ENCODE measurements at regions not wholly inside any gene's neighbourhood (a gene's known extent, or its start where the extent isn't known, plus 50 kb on each side); places are given as distances from the start of the nearest gene placed in this dataset.
"Not testable (repeated sequence)": the region's sequence is repeated elsewhere in the genome, so short reads cannot be mapped to it uniquely, and the experiment has no call there.

DNA sequence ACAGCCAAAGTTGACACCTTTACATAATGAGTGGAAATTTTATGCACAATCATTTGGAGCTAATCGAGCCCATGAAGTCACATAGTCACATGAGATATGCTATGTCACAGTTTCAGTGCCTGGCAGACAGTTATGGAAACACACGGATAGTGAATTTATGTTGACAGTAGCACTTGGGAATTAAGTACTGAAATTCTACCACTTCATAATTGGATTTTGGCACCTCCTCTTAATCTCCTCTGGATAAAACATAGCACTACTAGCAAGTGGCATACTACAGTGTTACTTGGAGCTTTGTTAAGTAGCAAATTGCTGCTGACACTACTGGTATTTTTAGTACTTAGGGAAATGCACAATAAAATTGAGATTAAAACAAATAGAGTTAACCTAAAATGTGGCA, 1679.4 kb downstream of the OTOL1 start:
- H3K9me3 Mint-ChIP-seq = peaks cover 0 to 7% of the 10 kb centered on the region in 2 experiments; a peak in 4 of 5 replicates

DNA sequence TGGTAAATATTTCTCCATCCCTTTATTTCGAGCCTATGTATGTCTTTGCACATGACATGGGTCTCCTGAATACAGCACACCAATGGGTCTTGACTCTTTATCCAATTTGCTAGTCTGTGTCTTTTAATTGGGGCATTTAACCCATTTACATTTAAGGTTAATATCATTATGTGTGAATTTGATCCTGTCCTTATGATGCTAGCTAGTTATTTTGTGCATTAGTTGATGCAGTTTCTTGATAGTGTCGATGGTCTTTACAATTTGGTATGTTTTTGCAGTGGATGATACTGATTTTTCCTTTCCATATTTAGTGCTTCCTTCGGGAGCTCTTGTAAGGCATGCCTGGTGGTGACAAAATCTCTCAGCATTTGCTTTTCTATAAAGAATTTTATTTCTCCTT, 1675.9 kb downstream of the OTOL1 start:
- H2BK5ac ChIP-seq (ENCODE audit: insufficient read length, low read length); H3K4me3 Mint-ChIP-seq; H4K5ac ChIP-seq (ENCODE audit: insufficient read length, low read depth, low read length); H2AK5ac ChIP-seq (ENCODE audit: insufficient read length, low read length); H3K79me1 ChIP-seq (ENCODE audit: insufficient read depth, low read depth, low read length, poor library complexity, severe bottlenecking); H3K36me3 Mint-ChIP-seq (ENCODE audit: insufficient read depth in 1 of 3, low read depth in 3 of 3); H3K18ac ChIP-seq (ENCODE audit: insufficient read length, low read depth, low read length); H3K4me1 ChIP-seq (ENCODE audit: insufficient read depth, low read length); H3K79me2 ChIP-seq (ENCODE audit: insufficient read depth, low read length); DNase-seq; H3K4me1 Mint-ChIP-seq; H2BK120ac ChIP-seq (ENCODE audit: low read depth, low read length, poor library complexity, severe bottlenecking); H3K14ac ChIP-seq (ENCODE audit: insufficient read depth, low read length); H3K27ac ChIP-seq (ENCODE audit: insufficient read length, low read depth, low read length); H3K4me2 ChIP-seq (ENCODE audit: insufficient read depth, insufficient read length, low read length); H2BK15ac ChIP-seq (ENCODE audit: low read depth, low read length); H3K27me3 ChIP-seq (ENCODE audit: insufficient read depth, low read length); H4K91ac ChIP-seq (ENCODE audit: insufficient read length, low read depth, low read length); H3K56ac ChIP-seq (ENCODE audit: insufficient read length, low read depth, low read length); H3K23me2 ChIP-seq (ENCODE audit: insufficient read length, low read depth, low read length, poor library complexity, severe bottlenecking); H2BK12ac ChIP-seq (ENCODE audit: insufficient read length, low read depth, low read length); H3K4ac ChIP-seq (ENCODE audit: low read depth, low read length); H3K27me3 Mint-ChIP-seq (ENCODE audit: low read depth); H2BK20ac ChIP-seq (ENCODE audit: low read depth, low read length, poor library complexity, severe bottlenecking); H3K27ac Mint-ChIP-seq; H3K9ac ChIP-seq (ENCODE audit: extremely low read depth, insufficient read length, low read length); H4K8ac ChIP-seq (replicated peaks; ENCODE audit: insufficient read length, low read depth, low read length); H3K9me3 ChIP-seq (ENCODE audit: control insufficient read depth, low read depth, low read length); H3T11ph ChIP-seq (ENCODE audit: low read length); H2AFZ ChIP-seq (ENCODE audit: low read length); H3K23ac ChIP-seq (ENCODE audit: insufficient read length, low read depth, low read length); H4K20me1 ChIP-seq (ENCODE audit: control insufficient read depth, insufficient read depth, insufficient read length): not testable (repeated sequence)
- WGBS (ENCODE audit: extremely low coverage, insufficient read length, low lambda C conversion rate) = no CpG with 5 or more reads among the region's 3 CpGs
- H3K9me3 Mint-ChIP-seq = peaks cover 0 to 10% of the 10 kb centered on the region in 2 experiments; a peak in 4 of 5 replicates

More for the DNA sequence above, 1679.4 kb downstream of the OTOL1 start:
- Histone ChIP-seq H2AFZ (ENCODE audit: low read length) (no peak overlapping the region), H2BK5ac (ENCODE audit: insufficient read length, low read length) (no peak overlapping the region), H2BK15ac (ENCODE audit: low read depth, low read length) (no peak overlapping the region), H4K91ac (ENCODE audit: insufficient read length, low read depth, low read length) (no peak overlapping the region), H4K8ac (replicated peaks; ENCODE audit: insufficient read length, low read depth, low read length) (no peak overlapping the region), H4K20me1 (ENCODE audit: control insufficient read depth, insufficient read depth, insufficient read length) (no peaks in the 10 kb centered on the region), H3K23ac (ENCODE audit: insufficient read length, low read depth, low read length) (no peak overlapping the region), H3K27ac (ENCODE audit: insufficient read length, low read depth, low read length) (no peak overlapping the region), H3K23me2 (ENCODE audit: insufficient read length, low read depth, low read length, poor library complexity, severe bottlenecking) (no peaks in the 10 kb centered on the region), H2AK5ac (ENCODE audit: insufficient read length, low read length) (no peak overlapping the region), H2BK120ac (ENCODE audit: low read depth, low read length, poor library complexity, severe bottlenecking) (no peak overlapping the region), H3K27me3 (ENCODE audit: insufficient read depth, low read length) (no peaks in the 10 kb centered on the region), H4K5ac (ENCODE audit: insufficient read length, low read depth, low read length) (no peak overlapping the region), H3T11ph (ENCODE audit: low read length) (no peak overlapping the region), H3K14ac (ENCODE audit: insufficient read depth, low read length) (no peak overlapping the region), H3K79me1 (ENCODE audit: insufficient read depth, low read depth, low read length, poor library complexity, severe bottlenecking) (no peaks in the 10 kb centered on the region), H3K9me3 (ENCODE audit: control insufficient read depth, low read depth, low read length) (no peaks in the 10 kb centered on the region), H2BK12ac (ENCODE audit: insufficient read length, low read depth, low read length) (no peak overlapping the region), H3K79me2 (ENCODE audit: insufficient read depth, low read length) (no peaks in the 10 kb centered on the region), H3K56ac (ENCODE audit: insufficient read length, low read depth, low read length) (no peak overlapping the region), H2BK20ac (ENCODE audit: low read depth, low read length, poor library complexity, severe bottlenecking) (no peak overlapping the region), H3K4me2 (ENCODE audit: insufficient read depth, insufficient read length, low read length) (no peak overlapping the region), H3K9ac (ENCODE audit: extremely low read depth, insufficient read length, low read length) (no peak overlapping the region), H3K4ac (ENCODE audit: low read depth, low read length) (no peak overlapping the region), H3K18ac (ENCODE audit: insufficient read length, low read depth, low read length) (no peak overlapping the region), H3K4me1 (ENCODE audit: insufficient read depth, low read length) (no peaks in the 10 kb centered on the region)
- H3K27ac Mint-ChIP-seq = no peak overlapping the region
- no CpG with 5 or more reads among the region's 2 CpGs for WGBS (ENCODE audit: extremely low coverage, insufficient read length, low lambda C conversion rate)
- no peaks in the 10 kb centered on the region for H3K4me1 Mint-ChIP-seq
- H3K4me3 Mint-ChIP-seq = no peak overlapping the region
- no peak for DNase-seq
- TF ChIP-seq, protein P1, sequence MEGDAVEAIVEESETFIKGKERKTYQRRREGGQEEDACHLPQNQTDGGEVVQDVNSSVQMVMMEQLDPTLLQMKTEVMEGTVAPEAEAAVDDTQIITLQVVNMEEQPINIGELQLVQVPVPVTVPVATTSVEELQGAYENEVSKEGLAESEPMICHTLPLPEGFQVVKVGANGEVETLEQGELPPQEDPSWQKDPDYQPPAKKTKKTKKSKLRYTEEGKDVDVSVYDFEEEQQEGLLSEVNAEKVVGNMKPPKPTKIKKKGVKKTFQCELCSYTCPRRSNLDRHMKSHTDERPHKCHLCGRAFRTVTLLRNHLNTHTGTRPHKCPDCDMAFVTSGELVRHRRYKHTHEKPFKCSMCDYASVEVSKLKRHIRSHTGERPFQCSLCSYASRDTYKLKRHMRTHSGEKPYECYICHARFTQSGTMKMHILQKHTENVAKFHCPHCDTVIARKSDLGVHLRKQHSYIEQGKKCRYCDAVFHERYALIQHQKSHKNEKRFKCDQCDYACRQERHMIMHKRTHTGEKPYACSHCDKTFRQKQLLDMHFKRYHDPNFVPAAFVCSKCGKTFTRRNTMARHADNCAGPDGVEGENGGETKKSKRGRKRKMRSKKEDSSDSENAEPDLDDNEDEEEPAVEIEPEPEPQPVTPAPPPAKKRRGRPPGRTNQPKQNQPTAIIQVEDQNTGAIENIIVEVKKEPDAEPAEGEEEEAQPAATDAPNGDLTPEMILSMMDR (conservative IDR thresholded peaks at IDR 0.05) = no peak
- peaks cover 0 to 9% (median 0%) of the 10 kb centered on the region in 3 experiments; a peak in 2 of 7 replicates for H3K36me3 Mint-ChIP-seq (ENCODE audit: insufficient read depth in 1 of 3, low read depth in 3 of 3)
- H3K27me3 Mint-ChIP-seq (ENCODE audit: low read depth) = no peaks in the 10 kb centered on the region
